DMS153 treated with DMSO at 0.1 percent for 48 hours (cell line): ENCODE measurements at regions not wholly inside any gene's neighbourhood (a gene's known extent, or its start where the extent isn't known, plus 50 kb on each side); places are given as distances from the start of the nearest gene placed in this dataset.

Experiments used
- DNase-seq: peaks from one replicate; lab custom pipeline; 2025; ENCODE audit not compliant: unreplicated experiment; lab: John Stamatoyannopoulos, UW

DNA sequence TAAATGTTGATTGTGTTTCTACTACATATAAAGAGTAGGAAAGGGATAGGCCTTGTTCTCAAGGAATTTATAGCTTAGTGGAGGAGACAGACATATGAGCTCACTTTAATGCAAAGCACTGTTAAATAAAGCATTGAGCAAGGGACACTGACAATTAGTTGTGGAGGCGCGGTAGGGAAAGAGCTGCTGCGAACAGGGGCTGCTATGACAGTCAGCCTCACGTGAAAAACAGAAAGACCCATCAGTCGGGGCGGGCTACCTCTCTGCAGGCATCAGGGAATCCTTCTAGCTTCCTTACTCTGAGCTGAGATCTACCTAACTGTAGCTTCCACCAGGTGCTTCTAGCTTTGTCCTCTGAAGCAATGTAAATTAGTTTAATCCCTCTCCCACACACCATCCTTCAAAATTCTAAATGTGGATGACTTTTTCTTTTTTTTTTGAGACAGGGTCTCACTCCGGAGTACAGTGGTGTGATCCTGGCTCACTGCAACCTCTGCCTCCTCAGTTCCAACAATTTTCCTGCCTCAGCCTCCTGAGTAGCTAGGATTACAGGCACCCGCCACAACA is 129.9 kb upstream of the ZFHX3 start:
- DNase-seq: no peak

DNA sequence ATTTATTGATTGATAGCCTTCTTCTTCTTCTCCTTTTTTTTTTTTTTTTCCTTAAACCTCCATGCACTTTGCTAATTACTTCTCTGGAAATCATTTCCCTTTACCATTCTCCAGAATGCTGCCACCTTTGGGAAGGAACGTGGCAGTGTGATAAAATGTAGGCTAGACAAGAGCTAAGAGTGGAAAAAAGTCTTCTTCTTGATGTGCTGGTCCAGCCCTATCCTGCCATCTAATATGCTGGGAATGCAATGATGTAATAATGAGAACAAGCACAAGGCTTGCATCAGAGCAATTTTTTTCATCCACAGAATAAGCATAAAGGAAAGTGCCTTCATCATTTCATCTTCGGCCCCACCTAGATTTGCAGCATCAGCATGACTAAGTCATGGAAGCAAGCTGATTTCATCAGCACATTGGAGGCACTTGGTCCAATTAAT is 128.7 kb upstream of the ZFHX3 start:
- DNase-seq: no peak

DNA sequence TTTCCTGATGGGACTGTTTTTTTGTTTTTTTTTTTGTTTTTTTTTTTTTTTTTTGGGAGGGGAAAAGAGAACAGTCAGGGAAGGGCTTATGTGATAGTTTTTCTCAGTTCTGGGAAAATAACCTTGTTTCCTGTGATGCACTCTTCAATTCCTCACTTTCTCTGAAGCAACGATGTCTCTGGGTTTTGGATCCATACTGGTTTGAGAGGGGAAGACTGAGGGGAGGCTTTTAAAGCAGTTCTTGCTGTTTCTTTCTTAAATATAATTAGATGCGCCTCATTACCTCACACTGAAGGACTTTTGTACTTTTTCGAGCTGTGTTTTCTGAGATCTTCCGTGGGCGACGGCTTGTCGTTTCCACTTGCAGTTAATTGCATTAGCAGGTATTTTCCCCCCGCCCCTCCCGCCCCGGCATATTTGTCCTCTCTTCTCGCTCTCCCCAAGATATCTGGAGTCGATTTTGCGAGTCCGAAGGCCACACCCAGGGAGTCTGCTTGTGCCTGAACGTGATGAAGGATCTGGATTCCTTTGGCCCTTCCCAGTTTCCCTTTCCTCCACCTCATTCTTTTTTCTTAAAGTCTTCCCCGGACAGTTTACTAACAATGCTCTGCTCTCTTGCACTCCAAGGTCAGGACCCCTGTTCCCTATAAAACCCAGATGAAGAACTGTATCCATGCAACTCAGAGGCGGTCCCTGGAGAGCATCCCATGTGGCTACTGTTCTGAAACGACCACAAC is 125.2 kb upstream of the ZFHX3 start:
- DNase-seq: no peak

DNA sequence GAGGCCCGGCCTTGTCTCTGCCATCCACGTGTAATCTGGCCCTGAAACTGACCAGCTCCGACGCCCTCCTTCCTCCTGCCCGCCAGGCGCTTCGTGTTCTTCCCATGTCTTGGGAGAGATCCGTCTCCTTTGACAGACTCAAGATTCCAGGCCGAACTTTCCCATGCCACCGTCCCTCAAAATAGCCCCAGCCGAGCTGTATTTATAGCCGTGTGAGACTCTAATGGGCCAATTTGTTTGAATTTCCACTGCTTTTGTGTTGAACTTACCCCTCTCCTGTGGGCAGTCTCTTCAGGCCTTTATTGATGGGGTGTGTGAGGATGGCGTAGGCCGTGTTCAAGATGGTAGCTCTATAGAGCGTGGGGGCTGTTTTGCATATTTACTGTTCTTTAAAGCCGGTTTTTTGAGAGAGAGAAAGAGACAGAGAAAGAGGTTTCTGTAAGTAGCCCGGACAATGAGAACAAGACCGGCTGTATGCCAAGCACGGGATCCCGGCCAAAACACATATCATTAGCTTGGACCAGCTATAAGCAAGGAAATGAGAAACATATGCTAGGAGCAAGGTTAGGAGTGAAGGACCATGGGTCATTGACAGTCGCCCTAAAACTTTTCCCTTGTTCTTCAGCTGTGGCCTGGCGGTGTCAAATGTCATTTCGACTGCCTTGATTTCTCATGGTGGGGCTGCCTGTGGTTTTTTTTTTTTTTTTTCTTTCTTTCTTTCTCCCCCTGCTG is 124.5 kb upstream of the ZFHX3 start:
- peak; percentile 86 for DNase-seq

DNA sequence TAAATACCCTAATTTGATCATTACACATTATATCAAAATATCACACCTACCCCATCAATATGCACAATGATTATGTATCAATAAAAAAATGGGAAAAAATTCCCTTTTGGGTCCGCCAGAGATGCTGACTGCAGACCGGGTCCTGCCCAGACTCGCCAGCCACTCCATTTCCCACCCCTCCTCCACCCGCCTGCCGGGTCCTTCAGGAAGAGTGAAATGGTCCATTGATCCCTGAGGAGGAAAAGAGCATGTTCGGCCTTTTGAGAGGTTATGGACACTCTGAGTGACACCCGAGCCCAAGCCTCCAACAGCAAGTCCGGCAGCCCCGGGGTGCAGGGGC is 123.9 kb upstream of the ZFHX3 start:
- DNase-seq: peak; percentile 43

DNA sequence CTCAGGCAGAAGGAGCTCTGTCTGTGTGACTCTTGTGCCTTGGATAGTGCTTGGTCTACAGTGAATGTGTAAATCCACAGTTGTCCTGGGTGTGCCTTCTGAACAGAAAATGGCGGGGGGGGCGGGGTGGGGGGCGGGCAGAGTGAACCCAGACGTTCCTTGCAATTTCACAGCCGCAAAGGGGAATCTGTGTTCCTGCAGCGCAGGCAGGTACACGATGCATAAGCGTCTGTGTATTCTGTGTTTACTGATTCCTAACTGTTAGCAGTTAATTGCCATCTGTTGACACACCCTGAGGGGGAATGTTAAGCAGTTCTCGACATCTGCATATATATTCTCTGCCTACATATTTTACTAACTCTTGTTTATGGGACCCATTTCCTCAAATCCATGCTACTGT is 123.5 kb upstream of the ZFHX3 start:
- DNase-seq: peak; percentile 62

DNA sequence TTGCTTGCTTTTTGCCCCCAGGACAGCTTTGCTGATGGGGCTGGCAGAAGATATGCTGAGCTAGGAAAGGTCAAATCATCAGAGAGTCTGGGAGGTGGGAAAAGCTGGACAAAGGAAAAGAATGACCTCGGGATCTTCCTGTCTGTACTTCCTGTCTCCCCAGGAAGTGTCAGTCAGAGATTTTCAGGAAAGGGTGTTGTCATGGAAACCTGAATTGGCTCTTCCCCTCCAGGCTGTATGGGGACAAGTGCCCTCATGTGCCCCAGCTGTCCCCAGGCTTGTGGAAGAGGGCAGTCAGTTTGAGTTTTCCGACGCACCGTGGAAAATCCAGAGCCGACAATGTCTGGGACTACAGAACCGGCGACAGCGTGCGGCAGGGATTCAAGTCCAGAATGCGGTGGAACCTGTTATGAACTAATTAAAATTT is 122.7 kb upstream of the ZFHX3 start:
- DNase-seq: no peak

DNA sequence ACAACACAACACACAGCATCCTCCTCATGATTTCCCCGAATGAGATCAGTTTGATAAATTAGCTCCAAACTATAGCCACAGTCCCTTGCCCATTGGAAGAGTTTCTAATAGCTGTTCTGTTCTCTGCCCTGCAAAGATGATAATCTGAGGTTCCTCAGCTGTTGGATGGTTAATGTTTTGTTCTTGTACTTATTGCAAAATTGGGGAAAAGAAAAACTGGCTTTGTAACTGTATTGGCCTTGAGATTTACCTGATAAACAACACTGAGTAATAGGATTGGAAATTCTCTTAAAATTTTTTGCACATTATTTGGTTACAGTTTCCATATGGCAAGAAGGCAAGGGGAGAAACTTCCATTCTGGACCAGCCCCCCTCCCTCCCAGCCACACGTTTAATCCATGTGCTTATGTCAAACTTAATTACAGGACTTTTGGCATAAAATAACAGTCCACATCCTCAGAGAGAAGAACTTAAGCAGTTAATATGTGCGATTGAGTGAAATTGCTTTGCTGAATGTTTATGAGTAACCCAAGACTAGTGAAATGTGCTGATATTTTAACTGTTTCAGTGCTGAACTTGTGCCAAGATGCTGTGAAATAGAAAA is 119.1 kb upstream of the ZFHX3 start:
- no peak for DNase-seq

DNA sequence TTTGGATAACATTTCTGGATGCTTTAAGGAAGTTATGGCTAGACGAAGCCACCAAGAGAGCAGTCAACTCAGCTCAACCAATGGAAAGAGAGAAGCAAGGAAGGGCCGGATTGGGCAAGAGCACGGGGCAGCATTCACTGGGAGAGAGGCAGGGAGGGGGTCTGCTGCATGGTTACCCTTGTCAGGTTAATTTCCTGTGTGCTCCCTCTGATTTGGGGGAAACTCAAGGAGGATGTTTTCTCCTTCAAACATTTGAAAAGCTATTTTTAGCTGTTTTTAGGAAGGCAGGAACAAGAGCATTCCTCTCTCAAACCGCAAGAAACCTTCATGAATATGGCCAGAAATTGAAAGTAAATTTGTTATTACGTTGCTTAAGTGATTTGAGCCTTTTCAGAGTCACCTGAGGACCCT is 118.5 kb upstream of the ZFHX3 start:
- DNase-seq: no peak

DNA sequence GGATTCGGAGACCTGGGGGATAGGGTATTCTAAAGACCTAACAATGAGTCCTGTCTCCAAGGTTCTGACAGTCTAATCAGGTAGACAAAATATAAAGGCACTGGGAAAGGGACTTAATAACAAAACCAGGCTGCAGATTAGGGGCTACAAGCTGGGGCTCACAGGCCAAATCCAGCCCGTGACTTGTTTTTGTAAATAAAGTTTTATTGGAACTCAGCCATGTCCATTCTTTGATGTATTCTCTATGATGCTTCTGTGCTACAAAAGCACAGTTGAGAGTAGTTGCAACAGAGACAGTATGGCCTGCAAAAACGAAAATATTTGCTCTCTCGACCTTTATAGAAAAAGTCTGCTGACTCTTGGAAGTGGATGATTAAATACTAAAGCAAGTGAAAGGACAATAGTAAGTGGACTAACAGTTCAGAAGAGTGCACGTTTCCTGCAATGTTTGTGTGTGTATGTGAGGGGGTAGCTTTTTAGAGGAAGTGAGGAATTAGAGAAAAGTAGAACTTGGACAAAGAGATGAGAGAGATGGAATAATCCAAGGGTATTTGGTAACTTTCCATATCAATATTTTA is 115.4 kb upstream of the ZFHX3 start:
- DNase-seq: peak; percentile 19

DNA sequence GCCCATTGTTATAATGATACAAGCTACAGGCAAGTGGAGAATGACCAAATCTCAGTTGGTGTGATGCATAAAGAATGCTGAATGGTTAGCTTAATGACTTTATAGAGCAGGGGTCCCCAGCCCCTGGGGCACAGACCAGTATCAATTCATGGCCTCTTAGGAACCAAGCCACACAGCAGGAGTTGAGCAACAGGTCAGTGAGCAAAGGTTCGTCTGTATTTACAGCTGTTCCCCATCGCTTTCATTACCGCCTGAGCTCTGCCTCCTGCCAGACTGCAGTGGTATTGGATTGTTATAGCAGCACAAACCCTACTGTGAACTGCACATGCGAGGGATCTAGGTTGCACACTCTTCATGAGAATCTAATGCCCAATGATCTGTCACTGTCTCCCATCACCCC is 114.0 kb upstream of the ZFHX3 start:
- DNase-seq: no peak

DNA sequence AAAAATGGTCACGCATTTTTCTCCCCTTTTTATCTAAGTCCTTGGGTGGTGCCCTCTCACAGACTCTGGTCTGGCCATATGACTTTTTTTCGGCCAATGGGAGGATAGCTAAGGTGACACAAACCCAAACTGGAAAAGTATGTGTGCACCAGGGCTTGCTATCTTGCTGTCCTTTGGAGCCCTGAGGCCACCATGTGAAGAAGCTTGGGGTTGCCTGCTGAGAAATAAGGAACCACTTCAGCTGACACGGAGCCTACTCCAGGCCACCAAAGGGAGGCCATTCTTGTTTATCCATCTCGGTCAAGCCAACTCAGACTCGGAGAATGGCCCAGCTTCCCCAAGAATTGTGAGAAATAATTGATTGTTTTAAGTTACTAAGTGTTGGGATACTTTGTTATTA is 111.4 kb upstream of the ZFHX3 start:
- no peak for DNase-seq

DNA sequence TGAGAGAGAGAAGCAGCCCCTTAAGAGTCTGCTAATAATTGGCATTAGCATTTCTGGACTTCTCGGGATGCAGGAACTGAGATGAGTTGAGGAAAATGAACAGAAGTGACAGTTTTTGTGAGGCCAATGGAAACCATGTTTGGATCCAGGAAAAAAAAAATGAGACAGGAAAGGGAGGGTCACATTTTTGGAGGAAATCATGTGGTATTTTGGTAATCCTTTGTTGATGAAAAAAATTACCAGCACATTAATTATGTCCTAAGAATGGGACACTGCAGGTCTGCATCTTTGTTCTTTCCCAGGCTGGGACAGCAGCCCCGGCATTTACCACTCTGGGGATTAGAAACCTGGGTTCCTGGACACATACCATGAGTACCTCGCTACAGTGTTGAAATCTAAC is 109.9 kb upstream of the ZFHX3 start:
- no peak for DNase-seq

DNA sequence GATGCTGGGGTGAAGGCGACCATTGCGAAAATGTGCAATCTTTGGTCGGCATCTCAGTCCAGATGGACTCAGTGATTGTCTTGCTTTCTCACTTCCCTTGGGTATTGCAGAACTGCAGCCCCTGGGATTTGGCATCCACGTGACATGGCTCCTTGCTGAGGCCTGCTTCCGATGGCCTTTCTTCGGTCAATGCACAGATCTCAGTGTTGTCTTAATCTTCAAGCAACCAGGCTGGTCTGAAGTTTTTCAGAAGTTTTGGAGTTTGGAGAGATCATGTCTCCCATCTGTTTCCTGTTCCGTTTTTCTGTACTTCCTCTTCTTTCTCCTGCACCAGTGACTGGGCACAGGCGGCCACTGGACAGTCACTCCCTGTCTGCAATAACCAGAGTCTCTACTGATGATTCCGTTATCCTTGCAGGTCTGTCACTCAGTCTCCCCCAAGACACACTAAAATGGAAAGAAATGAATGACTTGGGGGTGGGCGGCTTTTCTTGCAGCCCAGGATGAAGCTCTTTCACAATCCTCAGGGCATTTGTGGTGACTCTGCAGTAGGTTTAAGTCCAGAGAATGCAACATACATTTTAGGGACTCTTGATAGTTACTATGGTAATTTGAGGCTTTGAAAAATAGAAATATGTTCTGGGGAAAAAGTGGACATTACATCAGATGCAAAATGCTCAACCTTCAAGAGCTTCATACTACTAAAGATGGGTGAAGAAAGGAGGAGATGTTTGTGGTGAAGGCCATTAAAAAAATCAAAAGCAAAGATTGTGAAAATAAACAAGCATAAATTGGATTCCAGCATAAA is 106.3 kb upstream of the ZFHX3 start:
- DNase-seq: no peak

DNA sequence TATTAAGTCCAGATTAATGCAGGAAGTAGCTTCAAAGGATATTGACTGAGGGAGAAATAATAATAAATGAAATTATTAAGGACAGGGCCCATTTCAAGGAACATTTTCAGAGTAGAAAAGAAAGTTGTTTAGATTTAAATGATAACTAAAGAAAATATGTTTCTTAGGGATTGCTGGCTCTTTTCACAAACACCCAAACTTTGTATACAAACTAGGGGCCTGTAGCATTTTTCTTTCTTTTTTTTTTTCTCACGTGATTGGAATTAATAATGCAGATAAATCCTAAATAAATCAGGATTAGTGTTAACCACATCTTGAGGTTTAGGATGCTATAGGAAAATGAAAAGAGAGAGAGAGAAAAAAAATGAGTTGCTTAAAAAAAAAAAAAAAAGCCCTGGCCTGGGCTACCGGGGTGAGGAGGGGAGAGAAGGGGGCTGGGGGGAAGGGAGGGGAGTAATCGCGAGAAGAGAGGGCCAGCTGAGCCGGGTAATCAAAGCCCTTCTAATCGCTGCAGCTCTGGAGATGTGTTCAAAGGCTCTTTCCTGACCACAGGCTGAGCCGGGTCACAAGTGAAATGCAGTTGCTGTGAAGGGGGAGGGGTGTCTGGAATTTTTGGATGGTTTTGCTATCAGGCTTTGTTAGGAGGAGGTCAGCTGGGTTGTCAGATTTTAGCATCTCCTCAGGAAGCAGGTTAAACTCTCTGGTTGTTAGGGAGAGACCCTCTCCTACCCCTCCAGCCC is 104.6 kb upstream of the ZFHX3 start:
- no peak for DNase-seq

DNA sequence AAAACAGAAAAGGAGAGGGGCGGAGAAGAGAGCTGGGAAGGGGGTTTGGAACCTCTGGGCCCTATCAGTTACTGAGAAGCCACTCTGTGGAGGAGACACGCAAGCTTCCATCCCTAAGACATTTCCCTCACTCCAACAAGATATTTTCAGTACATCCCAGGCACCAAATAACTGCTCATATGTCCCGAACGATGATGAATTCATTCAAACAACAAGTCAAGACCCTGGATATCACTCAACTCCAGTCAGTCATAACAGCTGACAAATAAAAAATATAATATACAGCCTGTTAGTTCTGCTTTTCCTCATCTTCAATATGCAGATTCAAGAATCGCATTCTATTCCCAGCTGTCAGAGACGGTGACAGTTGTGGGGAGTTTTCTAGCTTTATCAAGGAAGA is 104.0 kb upstream of the ZFHX3 start:
- no peak for DNase-seq

DNA sequence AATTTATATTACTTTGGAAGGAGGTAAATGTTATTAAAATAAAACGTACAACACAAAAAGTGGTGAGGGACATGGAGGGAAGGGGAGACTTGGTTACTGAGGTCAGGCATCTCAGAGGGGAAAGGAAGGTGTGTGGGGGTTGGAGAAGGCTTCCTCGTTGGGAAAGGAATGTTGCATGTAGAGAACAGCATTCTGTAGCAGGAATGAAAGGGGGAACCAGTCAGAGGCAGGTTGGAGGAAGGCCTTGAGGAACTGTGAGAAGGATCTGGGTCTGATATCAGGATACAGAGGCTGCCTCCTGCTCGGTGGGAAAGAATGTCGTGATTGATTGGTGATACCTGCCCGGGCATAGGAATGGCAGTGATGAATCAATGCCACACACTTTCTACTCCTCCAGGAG is 103.3 kb upstream of the ZFHX3 start:
- DNase-seq: no peak

DNA sequence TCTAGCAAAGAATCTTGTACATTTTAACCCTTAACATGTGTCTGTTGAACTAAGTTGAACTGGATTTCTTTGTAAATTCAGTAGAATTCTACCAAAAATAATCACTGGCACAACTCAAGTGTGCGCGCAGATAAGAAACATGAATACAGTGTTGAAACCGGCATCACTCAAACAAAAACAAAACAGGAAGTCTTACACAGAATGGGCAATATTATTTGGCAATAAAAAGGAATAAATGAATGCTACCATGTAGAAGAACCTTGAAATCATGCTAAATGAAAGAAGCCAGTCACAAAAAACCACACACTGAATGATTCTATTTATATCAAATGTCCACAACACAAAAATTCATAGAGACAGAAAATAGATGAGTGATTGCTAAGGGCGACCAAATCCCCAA is 102.9 kb upstream of the ZFHX3 start:
- DNase-seq: no peak

DNA sequence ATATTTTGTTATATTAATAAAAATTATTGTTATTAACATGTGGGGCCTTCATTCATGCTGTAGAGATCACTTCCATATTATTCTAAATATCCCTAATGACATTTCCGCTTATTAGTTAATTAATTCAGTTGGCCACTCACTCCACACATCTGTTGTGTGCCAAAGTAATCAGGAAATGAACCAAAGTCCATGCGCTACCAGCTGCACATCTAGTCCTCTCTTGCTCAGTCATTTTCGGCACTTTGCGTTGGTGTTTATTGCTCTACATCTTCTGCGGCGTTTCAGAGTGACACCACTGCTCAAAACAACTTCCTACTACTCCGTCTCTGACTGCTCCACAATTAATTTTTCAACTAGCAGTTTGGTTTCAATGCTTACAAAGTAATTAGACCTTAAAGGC is 101.4 kb upstream of the ZFHX3 start:
- peak; percentile 47 for DNase-seq

DNA sequence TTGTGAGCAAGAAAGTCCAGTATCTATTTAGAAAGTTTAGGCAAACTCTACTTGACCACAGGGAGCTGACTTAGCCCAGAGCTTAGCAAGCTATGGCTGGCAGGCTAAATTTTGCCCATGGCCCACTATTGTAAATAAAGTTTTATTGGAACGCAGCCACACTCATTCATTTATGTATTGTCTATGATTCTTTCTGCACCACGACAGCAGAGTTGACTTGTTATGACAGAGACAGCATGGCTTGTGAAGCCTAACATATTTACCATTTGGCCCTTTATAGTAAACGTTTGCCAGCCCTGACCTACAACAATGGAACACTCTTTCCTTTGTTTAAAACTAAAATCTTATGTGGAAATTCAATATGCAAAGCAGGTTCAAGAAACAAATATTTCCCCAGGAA is 100.0 kb upstream of the ZFHX3 start:
- DNase-seq: no peak
